WTC11 (cell line): ENCODE measurements at regions not wholly inside any gene's neighbourhood (a gene's known extent, or its start where the extent isn't known, plus 50 kb on each side); places are given as distances from the start of the nearest gene placed in this dataset.

ENCODE experiments used
- ATAC-seq: fragments of 200-7000 bp; cut with Tn5 transposase; 2 replicates; pipeline ENCODE4 v1.10.0; 2021; ENCODE audit warnings: mild to moderate bottlenecking, moderate library complexity
- CTCF ChIA-PET: fragments of 300-600 bp; sonication (Branson Sonifier 250); formaldehyde crosslinking; loops from one replicate; lab custom pipeline; 2021; ENCODE audit warnings: antibody characterized with exemption; lab: Charles Lee
- POLR2A ChIA-PET: fragments of 350-600 bp; sonication (Branson Sonifier 250); formaldehyde crosslinking; loops from one replicate; lab custom pipeline; 2021; ENCODE audit warnings: antibody characterized with exemption; lab: Charles Lee
- DNase-seq: peaks from one replicate; pipeline ENCODE4 v3.0.0; 2021; ENCODE audit warnings: low spot score
- H3K27ac Mint-ChIP-seq: 2 replicates; pipeline ENCODE4 v1.8.0; 2021; ENCODE audit warnings: mixed read lengths
- H3K27me3 Mint-ChIP-seq: 2 replicates; pipeline ENCODE4 v1.8.0; 2021; ENCODE audit warnings: low read depth, mild to moderate bottlenecking, moderate library complexity, mixed read lengths
- H3K36me3 Mint-ChIP-seq: 2 replicates; pipeline ENCODE4 v1.8.0; 2021; ENCODE audit warnings: mixed read lengths
- H3K4me1 Mint-ChIP-seq: 2 replicates; pipeline ENCODE4 v1.8.0; 2022; ENCODE audit warnings: mixed read lengths
- H3K4me3 Mint-ChIP-seq: 2 replicates; pipeline ENCODE4 v1.8.0; 2021; ENCODE audit warnings: mild to moderate bottlenecking, moderate library complexity, mixed read lengths
- H3K9me3 Mint-ChIP-seq: 2 replicates; pipeline ENCODE4 v1.8.0; 2021; ENCODE audit warnings: mixed read lengths
- ARID4B ChIP-seq: sonication (generic); formaldehyde crosslinking; IDR thresholded peaks from 2 replicates; pipeline ENCODE4 v1.8.0; 2023; ENCODE audit warnings: missing genetic modification reagents, mild to moderate bottlenecking, borderline replicate concordance
- ATF2 ChIP-seq: sonication (generic); formaldehyde crosslinking; IDR thresholded peaks from 2 replicates; pipeline ENCODE4 v1.8.1; 2022; ENCODE audit warnings: low read depth, missing genetic modification reagents, borderline replicate concordance
- CREM ChIP-seq: sonication (generic); formaldehyde crosslinking; IDR thresholded peaks from 2 replicates; pipeline ENCODE4 v1.8.1; 2022; ENCODE audit warnings: mild to moderate bottlenecking, missing genetic modification reagents, moderate library complexity
- ETV6 ChIP-seq: sonication (generic); formaldehyde crosslinking; IDR thresholded peaks from 2 replicates; pipeline ENCODE4 v1.8.1; 2022; ENCODE audit warnings: mild to moderate bottlenecking, missing genetic modification reagents
- FOXJ3 ChIP-seq: sonication (generic); formaldehyde crosslinking; IDR thresholded peaks from 2 replicates; pipeline ENCODE4 v1.9.0; 2021; ENCODE audit warnings: missing genetic modification reagents, mild to moderate bottlenecking, borderline replicate concordance
- GTF2I ChIP-seq: fragments of 250-450 bp; sonication (Bioruptor Pico); conservative IDR thresholded peaks from 2 replicates; pipeline ENCODE4 v1.4.0; 2021; ENCODE audit warnings: mild to moderate bottlenecking
- MYBL2 ChIP-seq: sonication (generic); formaldehyde crosslinking; IDR thresholded peaks from 2 replicates; pipeline ENCODE4 v1.8.1; 2023; ENCODE audit warnings: mild to moderate bottlenecking, moderate library complexity, missing genetic modification reagents
- NFE2L1 ChIP-seq: sonication (generic); formaldehyde crosslinking; IDR thresholded peaks from 2 replicates; pipeline ENCODE4 v1.8.1; 2023; ENCODE audit warnings: missing genetic modification reagents
- NR3C1 ChIP-seq: sonication (generic); formaldehyde crosslinking; conservative IDR thresholded peaks from 2 replicates; pipeline ENCODE4 v1.8.1; 2023; ENCODE audit warnings: low read depth, mild to moderate bottlenecking, missing genetic modification reagents
- SMAD3 ChIP-seq: sonication (generic); formaldehyde crosslinking; IDR thresholded peaks from 2 replicates; pipeline ENCODE4 v1.8.0; 2022; ENCODE audit warnings: missing genetic modification reagents, mild to moderate bottlenecking, borderline replicate concordance
- SOX15 ChIP-seq: fragments of 250-450 bp; sonication (Bioruptor Pico); IDR thresholded peaks from 2 replicates; pipeline ENCODE4 v1.9.0; 2021; ENCODE audit warnings: mild to moderate bottlenecking
- TCF7 ChIP-seq: sonication (generic); formaldehyde crosslinking; IDR thresholded peaks from 2 replicates; pipeline ENCODE4 v1.8.0; 2022; ENCODE audit warnings: mild to moderate bottlenecking, low read depth, missing genetic modification reagents, moderate library complexity
- ZBTB21 ChIP-seq: sonication (generic); formaldehyde crosslinking; IDR thresholded peaks from 2 replicates; pipeline ENCODE4 v1.8.1; 2023; ENCODE audit warnings: mild to moderate bottlenecking, missing genetic modification reagents, borderline replicate concordance
- ZNF512 ChIP-seq: sonication (generic); formaldehyde crosslinking; IDR thresholded peaks from 2 replicates; pipeline ENCODE4 v1.8.1; 2022; ENCODE audit warnings: missing genetic modification reagents, borderline replicate concordance
- ZNF671 ChIP-seq: fragments of 250-450 bp; sonication (Bioruptor Pico); IDR thresholded peaks from 2 replicates; pipeline ENCODE4 v1.8.0; 2021; ENCODE audit warnings: mild to moderate bottlenecking
- ZSCAN18 ChIP-seq: fragments of 250-450 bp; sonication (Bioruptor Pico); IDR thresholded peaks from 2 replicates; pipeline ENCODE4 v2.1.2; 2022; ENCODE audit warnings: mild to moderate bottlenecking, moderate library complexity
- TF ChIP-seq, protein P1 (sequence below): sonication (generic); formaldehyde crosslinking; IDR thresholded peaks from 2 replicates; pipeline ENCODE4 v1.8.1; 2023; ENCODE audit warnings: mild to moderate bottlenecking, missing genetic modification reagents
- TF ChIP-seq, protein P2 (sequence below): sonication (generic); formaldehyde crosslinking; IDR thresholded peaks from 2 replicates; pipeline ENCODE4 v1.8.0; 2023; ENCODE audit warnings: mild to moderate bottlenecking, missing genetic modification reagents
- TF ChIP-seq, protein P3 (sequence below): sonication (generic); formaldehyde crosslinking; IDR thresholded peaks from 2 replicates; pipeline ENCODE4 v1.8.0; 2022; ENCODE audit warnings: mild to moderate bottlenecking, missing genetic modification reagents
- TF ChIP-seq, protein P4 (sequence below): sonication (generic); formaldehyde crosslinking; IDR thresholded peaks from 2 replicates; pipeline ENCODE4 v1.8.0; 2022; ENCODE audit warnings: mild to moderate bottlenecking, missing genetic modification reagents

DNA sequence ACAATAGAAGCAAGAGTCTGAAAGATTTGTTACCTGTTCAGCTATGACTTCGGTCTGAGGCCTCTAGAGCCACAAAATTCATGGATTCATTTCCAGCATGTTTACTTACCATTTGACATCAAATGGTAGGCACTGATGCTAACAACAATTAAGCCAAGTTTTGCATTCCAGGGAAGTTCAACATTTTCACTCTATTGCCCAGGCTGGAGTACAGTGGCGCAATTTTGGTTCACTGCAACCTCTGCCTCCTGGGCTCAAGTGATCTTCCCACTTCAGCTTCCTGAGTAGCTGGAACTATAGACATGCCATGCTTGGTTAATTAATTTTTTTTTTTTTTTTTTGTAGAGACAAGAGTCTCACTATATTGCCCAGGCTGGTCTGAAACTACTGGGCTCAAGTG, 114.1 kb upstream of the SGK1 start (continued):
- TF ChIP-seq, protein P1, sequence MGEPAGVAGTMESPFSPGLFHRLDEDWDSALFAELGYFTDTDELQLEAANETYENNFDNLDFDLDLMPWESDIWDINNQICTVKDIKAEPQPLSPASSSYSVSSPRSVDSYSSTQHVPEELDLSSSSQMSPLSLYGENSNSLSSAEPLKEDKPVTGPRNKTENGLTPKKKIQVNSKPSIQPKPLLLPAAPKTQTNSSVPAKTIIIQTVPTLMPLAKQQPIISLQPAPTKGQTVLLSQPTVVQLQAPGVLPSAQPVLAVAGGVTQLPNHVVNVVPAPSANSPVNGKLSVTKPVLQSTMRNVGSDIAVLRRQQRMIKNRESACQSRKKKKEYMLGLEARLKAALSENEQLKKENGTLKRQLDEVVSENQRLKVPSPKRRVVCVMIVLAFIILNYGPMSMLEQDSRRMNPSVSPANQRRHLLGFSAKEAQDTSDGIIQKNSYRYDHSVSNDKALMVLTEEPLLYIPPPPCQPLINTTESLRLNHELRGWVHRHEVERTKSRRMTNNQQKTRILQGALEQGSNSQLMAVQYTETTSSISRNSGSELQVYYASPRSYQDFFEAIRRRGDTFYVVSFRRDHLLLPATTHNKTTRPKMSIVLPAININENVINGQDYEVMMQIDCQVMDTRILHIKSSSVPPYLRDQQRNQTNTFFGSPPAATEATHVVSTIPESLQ (CRISPR knock-in tag): no peak
- TF ChIP-seq, protein P2, sequence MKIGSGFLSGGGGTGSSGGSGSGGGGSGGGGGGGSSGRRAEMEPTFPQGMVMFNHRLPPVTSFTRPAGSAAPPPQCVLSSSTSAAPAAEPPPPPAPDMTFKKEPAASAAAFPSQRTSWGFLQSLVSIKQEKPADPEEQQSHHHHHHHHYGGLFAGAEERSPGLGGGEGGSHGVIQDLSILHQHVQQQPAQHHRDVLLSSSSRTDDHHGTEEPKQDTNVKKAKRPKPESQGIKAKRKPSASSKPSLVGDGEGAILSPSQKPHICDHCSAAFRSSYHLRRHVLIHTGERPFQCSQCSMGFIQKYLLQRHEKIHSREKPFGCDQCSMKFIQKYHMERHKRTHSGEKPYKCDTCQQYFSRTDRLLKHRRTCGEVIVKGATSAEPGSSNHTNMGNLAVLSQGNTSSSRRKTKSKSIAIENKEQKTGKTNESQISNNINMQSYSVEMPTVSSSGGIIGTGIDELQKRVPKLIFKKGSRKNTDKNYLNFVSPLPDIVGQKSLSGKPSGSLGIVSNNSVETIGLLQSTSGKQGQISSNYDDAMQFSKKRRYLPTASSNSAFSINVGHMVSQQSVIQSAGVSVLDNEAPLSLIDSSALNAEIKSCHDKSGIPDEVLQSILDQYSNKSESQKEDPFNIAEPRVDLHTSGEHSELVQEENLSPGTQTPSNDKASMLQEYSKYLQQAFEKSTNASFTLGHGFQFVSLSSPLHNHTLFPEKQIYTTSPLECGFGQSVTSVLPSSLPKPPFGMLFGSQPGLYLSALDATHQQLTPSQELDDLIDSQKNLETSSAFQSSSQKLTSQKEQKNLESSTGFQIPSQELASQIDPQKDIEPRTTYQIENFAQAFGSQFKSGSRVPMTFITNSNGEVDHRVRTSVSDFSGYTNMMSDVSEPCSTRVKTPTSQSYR (CRISPR knock-in tag): no peak
- TF ChIP-seq, all 79 proteins: peak for 0

- H3K36me3 Mint-ChIP-seq: no peaks in the 10 kb centered on the region
- H3K9me3 Mint-ChIP-seq: no peaks in the 10 kb centered on the region
- ATAC-seq: no peak
- peaks cover 16% of the 10 kb centered on the region for H3K4me1 Mint-ChIP-seq
- no peaks in the 10 kb centered on the region for H3K27me3 Mint-ChIP-seq
- H3K4me3 Mint-ChIP-seq: no peak overlapping the region
- no peak for DNase-seq
- POLR2A ChIA-PET: no interaction called here
- CTCF ChIA-PET: no interaction called here
- no peak overlapping the region for H3K27ac Mint-ChIP-seq
- TF ChIP-seq MYBL2 (no peak), ETV6 (CRISPR knock-in tag) (no peak), ZNF671 (CRISPR knock-in tag) (no peak), FOXJ3 (CRISPR knock-in tag) (no peak), NFE2L1 (CRISPR knock-in tag) (no peak), SMAD3 (CRISPR knock-in tag) (no peak), ZNF512 (CRISPR knock-in tag) (no peak), NR3C1 (CRISPR knock-in tag) (no peak), ARID4B (CRISPR knock-in tag) (no peak), ZBTB21 (CRISPR knock-in tag) (no peak), ZSCAN18 (no peak), ATF2 (CRISPR knock-in tag) (no peak), TCF7 (CRISPR knock-in tag) (no peak), SOX15 (CRISPR knock-in tag) (no peak), CREM (CRISPR knock-in tag) (no peak), GTF2I (CRISPR knock-in tag) (no peak)
- TF ChIP-seq, protein P3, sequence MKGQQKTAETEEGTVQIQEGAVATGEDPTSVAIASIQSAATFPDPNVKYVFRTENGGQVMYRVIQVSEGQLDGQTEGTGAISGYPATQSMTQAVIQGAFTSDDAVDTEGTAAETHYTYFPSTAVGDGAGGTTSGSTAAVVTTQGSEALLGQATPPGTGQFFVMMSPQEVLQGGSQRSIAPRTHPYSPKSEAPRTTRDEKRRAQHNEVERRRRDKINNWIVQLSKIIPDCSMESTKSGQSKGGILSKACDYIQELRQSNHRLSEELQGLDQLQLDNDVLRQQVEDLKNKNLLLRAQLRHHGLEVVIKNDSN (CRISPR knock-in tag): no peak
- TF ChIP-seq, protein P4, sequence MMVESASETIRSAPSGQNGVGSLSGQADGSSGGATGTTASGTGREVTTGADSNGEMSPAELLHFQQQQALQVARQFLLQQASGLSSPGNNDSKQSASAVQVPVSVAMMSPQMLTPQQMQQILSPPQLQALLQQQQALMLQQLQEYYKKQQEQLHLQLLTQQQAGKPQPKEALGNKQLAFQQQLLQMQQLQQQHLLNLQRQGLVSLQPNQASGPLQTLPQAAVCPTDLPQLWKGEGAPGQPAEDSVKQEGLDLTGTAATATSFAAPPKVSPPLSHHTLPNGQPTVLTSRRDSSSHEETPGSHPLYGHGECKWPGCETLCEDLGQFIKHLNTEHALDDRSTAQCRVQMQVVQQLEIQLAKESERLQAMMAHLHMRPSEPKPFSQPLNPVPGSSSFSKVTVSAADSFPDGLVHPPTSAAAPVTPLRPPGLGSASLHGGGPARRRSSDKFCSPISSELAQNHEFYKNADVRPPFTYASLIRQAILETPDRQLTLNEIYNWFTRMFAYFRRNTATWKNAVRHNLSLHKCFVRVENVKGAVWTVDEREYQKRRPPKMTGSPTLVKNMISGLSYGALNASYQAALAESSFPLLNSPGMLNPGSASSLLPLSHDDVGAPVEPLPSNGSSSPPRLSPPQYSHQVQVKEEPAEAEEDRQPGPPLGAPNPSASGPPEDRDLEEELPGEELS (CRISPR knock-in tag): no peak
These were observed 113.5 kb upstream of the SGK1 start for GRCh38 chr6:134431421-134431859.
